H1 (cell line): ENCODE measurements at regions not wholly inside any gene's neighbourhood (a gene's known extent, or its start where the extent isn't known, plus 50 kb on each side); places are given as distances from the start of the nearest gene placed in this dataset.

Experiments
- KDM4A ChIP-seq: IDR thresholded peaks from one replicate; pipeline ENCODE4 v1.7.1; 2012; ENCODE audit warnings: low read depth, mild to moderate bottlenecking, moderate library complexity, low read length, inconsistent platforms; ENCODE audit not compliant: severe bottlenecking
- KDM5A ChIP-seq: fragments of 200-600 bp; IDR thresholded peaks from 2 replicates; pipeline ENCODE4 v1.7.1; 2012; ENCODE audit warnings: mild to moderate bottlenecking, low read length, inconsistent platforms, mixed read lengths
- NANOG ChIP-seq: IDR thresholded peaks from 2 replicates; pipeline ENCODE4 v1.6.1; 2011; ENCODE audit warnings: low read length, low read depth, mild to moderate bottlenecking, inconsistent platforms; ENCODE audit not compliant: insufficient read depth, poor library complexity, severe bottlenecking

- no peak for TF ChIP-seq KDM5A
- no peak for TF ChIP-seq KDM4A
- TF ChIP-seq NANOG, result no peak
Observed at GRCh38 chr2:37746883-37747282, 75.4 kb upstream of the CDC42EP3 start (continued).
